HG03442 (cell line): ENCODE measurements at regions not wholly inside any gene's neighbourhood (a gene's known extent, or its start where the extent isn't known, plus 50 kb on each side); places are given as distances from the start of the nearest gene placed in this dataset.
"Not testable (repeated sequence)": the region's sequence is repeated elsewhere in the genome, so short reads cannot be mapped to it uniquely, and the experiment has no call there.

Experiments
- ATAC-seq: cut with Tn5 transposase; IDR thresholded peaks from one replicate; pipeline ENCODE4 v1.9.1; 2021; ENCODE audit warnings: mild to moderate bottlenecking, moderate library complexity; ENCODE audit not compliant: unreplicated experiment

DNA sequence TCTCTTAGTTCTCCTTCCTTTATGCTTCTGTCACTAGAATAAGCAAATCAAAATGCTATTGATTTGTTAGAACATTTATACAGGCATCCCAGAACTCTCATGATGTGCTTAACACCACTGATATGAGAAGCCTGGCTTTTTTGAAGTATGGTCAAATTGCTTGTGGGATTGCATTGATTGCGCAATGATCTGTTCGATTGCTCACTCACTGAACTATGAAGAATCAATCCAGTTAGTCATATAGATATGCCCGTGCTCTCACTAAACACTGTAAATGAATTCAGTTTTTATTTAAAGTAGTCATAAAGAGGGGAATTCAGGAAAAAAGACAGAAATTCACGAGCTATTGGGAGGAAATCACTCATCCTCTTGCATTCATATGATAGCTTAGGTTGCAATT lies 1237.8 kb downstream of the SUCLG1 start:
- ATAC-seq = no peak

DNA sequence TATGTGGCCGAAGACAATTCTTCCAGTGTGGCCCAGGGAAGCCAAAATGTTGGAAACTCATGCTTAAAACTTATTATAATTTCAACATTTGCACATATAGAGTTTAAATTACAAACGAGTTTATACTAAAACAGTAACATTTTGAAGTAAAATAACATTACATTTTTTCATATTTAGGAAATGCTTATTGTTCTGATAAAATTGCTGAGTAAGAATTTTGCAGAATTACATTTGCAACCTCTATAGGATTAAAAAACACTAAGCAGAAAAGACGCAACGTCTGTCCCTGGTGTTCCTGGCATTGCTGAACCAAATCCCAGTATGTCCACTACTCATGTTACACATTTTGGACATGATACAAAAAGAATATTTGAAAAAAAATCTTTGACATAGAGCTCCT lies 1241.2 kb downstream of the SUCLG1 start:
- ATAC-seq = no peak

DNA sequence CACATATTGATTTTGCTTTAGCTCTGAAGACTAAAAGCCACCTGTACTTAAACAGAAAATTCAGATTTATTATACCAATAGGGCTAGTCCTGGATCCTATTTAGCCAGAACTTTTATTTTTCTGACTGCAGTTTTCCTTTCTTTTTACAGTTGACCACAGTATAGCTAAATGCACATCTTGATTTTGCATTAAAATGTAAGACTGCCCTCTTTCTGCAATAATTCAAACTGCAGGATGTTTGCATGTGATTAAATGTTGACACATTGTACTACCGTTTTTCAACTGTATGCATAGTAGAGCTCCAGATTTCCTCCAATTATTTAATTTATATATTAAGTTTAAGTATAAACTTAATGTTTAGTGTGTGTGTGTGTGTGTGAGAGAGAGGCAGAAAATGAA lies 1262.9 kb downstream of the SUCLG1 start:
- no peak for ATAC-seq

DNA sequence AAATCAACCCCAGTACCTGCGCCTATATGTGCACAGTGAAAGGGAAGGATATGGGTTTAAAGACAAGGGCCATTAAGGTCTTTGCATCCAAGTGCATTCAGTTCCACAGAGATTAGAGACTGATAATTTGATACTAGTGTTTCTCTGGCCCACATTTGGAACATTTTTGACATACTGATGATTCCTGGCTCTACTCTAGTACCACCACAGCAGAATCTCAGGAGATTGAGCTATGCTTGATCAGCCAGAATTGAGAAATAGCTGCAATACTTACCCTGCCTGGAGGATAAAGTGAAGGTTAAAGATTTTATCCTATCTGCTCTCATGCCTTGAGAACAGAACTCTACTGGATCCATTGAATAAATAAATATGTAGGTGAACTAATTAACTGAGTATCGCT lies 1267.8 kb downstream of the SUCLG1 start:
- ATAC-seq = no peak

DNA sequence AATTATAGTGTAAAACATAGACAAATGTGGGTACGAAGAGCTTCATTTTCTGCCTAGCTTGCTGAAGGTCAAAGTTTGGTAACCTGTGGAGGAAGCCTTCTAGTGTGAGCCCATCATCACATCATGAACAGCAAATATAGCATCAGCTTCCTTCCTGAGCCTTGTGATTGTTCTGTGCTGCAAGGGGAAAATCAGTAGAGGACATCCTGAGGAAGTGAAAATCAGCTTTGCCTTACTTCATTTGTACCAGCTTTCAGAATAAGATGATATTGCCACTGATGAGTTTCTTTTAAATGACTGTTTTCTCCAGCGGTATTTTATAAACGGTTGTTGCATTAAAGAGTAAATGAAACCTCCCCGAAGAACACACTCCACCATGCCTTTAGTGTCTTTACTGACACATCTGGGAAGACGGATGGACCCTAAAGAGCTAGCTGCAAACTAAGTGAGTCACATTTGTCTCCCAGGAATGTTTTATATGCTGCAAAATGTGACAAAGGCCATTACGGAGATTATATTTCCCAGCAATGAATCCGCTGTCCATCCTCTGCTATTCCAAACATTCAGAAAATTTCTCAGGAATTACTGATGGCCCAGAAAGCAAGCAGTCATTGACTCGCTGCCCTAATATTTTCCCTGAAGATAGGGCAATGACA lies 1272.8 kb downstream of the SUCLG1 start:
- ATAC-seq = no peak

DNA sequence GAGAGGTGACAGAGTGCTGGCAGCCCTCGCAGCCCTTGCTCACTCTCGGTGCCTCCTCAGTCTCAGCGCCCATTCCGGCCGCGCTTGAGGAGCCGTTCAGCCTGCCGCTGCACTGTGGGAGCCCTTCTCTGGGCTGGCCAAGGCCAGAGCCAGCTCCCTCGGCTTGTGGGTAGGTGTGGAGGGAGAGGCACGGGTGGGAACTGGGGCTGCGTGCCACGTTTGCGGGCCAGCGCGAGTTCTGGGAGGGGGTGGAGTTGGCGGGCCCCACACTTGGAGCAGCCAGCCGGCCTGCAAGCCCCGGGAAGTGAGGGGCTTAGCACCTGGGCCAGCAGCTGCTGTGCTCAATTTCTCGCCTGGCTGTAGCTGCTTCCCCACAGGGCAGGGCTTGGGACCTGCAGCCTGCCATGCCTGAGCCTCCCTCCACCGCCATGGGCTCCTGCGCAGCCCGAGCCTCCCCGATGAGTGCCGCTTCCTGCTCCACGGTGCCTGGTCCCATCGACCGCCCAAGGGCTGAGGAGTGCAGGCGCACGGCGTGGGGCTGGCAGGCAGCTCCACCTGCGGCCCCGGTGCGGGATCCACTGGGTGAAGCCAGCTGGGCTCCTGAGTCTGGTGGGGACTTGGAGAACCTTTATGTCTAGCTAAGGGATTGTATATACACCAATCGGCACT lies 1278.1 kb downstream of the SUCLG1 start:
- ATAC-seq = not testable (repeated sequence)

DNA sequence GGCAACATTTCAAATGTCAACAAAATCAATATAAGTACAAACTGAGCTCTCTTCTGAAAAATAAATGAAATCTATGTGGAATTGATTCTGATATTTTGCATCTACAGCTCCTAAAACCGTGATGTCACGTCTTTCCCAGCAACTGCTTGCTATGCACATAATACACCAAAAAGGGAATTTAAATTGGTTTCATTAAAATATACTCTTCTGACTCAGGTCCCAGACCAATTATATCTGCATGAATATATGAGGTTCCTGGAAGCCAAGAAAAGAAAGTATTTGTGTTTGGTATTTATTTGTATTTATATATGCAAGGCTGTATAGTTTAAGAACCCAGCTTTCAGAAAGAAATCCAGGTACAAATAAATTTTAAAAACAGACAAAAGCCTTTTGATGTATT lies 1282.5 kb downstream of the SUCLG1 start:
- ATAC-seq = no peak

DNA sequence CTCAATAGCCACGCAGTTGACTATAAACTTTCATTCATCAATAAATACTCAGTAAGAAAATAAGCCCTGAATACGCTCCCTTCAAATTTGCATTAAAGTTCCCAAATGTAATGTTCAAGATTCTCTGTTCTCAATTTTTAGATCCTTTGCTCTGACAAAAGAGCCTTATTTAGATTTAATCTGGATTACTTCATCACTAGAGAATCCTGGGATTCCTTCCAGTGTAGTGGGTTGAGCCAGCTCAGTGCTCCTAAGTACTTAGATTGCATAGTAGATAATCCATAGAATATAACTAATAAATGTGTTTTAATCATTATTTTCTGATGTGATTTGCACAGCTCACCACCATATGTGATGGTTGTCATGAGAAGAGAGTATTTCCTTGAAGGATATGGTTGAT lies 1286.2 kb downstream of the SUCLG1 start:
- no peak for ATAC-seq

DNA sequence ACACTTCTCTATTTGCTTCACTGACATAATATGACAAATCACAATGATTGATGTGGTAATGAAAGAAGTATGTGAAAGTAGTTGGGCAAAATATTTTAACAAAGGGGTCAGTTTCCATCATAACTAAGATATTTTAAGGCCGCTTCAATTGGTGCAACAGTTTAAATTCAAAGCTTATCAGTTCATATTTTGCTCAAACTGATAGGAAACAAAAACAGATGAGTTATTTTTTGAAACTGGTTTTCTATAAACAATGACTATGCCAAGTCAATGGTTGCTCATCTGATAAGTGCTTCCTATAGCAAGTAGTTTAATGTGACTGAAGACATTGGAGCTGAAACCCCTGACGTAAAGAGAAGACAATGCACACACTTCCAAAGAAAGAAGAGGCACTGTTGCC lies 1290.7 kb downstream of the SUCLG1 start:
- ATAC-seq = no peak

DNA sequence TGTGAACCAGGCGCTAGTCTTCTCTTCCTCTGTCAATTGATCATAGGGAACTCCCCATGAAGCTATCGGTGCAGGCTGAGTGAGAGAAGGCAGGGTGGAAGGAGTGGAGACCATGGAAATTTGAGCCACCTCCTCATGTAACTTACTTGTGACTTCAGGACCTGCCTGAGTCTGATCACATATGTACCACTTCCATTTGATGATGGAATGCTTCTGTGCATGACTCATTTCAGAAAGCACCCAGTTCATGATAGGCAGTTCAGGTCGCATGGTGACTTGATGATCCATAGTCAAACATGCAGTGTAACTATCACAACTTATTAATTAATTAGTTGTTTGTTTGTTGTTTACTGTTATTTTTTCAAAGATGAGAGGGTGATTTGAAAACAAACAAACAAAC lies 1296.7 kb downstream of the SUCLG1 start:
- no peak for ATAC-seq

DNA sequence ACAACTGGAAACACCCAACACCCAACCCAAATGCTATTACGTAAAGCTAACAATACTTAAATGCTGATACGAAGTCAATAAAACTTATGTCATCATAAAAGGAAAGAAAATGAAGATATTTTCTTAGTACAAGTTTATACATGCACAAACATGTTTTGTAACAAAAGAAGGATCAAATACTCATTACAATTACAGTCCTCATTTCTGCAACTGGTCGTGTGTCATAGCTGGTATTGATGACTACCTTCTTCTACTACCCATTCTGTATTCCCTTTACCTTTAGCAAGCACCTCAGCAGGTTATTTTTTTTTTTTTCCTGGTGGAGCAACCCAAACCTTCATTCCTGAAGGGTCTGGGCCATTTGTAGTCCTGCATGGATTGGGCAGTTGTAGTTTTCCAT lies 1298.5 kb downstream of the SUCLG1 start:
- ATAC-seq = no peak

DNA sequence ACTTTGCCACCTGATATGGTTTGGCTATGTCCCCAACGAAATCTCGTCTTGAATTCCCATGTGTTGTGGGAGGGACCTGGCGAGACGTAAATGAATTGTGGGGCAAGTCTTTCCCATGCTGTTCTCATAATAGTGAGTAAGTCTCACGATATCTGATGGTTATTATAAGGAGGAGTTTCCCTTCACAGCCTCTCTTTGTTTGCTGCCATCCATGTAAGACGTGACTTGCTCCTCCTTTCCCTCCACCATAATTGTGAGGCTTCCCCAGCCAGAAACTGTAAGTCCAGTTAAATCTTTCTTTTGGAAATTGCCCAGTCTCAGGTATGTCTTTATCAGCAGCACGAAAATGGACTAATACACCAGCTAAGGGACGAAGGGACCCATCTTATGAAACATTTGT lies 1303.3 kb downstream of the SUCLG1 start:
- no peak for ATAC-seq

DNA sequence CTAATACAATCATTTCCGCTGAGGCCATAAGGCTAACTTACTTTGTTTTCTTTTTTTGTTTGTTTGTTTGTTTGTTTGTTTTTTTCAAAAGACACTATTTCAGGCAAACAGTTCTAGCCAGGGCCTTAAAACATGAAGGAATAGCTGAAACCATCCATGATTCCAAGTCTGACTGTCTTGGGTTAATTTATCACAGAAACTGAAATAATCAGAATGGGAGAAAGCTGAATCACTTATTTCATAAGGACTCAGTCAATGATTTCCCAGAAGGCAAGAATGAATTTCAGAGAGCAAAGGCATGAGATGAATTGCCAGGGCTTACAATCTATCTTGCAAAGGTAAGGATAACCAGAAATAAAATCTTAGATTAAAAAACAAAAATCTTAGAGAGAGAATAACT lies 1315.1 kb downstream of the SUCLG1 start:
- no peak for ATAC-seq

DNA sequence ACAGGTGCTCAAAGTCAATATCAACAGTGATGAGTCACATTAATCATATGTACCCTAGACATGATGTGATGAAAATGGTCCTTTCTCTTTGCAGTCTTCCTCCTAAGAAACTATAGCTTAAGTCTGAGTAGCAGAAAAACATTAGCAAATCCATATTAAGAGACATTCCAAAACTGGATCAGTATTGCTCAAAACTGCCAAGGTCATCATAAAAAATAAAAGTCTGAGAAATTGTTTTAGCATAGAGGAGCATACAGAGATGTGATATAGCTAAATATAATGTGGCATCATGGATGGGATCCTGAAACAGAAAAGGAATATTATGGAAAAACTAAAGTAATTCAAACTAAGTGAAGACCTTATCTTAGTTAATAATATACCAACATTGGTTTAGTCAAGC lies 1316.1 kb downstream of the SUCLG1 start:
- ATAC-seq = no peak

DNA sequence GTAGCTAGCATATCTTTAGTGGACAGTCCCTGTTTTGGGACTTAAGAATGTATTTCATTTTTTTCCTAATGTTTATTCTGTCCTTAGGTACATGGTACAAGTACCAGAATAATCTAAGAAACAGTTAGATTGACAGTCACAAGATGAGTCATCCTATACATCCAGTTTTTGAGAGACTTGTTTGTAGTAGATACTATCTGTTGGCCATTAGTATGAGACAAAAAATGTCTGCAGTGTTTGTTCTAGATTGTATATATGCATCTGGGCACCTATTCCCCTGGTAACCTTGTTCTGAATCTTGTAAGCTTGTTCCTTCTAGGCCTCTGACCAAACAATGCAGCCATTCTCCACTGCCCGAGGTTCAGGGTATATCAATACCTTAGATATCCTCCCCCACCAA lies 1343.5 kb downstream of the SUCLG1 start:
- ATAC-seq = no peak

DNA sequence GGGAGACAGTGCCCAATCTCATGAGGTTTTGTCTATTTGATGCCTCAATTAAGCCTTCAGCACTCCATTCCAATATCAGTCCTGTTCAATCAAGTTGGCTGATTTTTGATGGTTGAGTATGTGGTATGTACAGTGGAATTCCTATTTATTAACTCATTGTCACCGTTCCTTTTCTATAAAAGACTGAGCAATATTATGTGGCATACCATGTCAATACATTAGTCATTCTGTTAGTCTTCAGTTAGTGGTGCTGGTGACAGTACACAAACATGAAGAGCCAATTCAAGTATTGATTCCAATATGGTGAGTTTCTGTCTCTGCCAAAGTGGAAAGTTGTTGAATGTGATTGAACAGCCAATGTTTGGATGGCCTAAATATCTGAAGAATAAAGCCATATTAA lies 1343.9 kb downstream of the SUCLG1 start:
- ATAC-seq = no peak

DNA sequence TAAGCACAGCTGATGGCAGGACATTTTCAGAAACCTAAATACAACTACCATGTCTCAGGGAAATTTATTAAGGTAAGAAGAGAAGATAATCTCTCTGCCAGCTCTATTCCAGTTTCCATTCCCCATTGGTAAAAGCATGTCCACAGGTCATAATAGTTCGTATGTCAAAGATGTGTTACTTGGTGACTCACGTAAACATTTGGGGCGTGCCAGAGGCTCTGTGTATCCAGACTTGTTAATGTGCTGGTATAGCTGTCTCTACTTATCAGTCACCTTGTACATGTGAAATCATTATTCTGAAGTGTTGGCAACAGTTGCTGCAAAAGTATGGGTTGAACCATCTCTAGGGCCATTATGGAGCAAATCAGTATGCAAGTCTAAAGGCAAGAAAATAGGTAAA lies 1345.1 kb downstream of the SUCLG1 start:
- no peak for ATAC-seq

DNA sequence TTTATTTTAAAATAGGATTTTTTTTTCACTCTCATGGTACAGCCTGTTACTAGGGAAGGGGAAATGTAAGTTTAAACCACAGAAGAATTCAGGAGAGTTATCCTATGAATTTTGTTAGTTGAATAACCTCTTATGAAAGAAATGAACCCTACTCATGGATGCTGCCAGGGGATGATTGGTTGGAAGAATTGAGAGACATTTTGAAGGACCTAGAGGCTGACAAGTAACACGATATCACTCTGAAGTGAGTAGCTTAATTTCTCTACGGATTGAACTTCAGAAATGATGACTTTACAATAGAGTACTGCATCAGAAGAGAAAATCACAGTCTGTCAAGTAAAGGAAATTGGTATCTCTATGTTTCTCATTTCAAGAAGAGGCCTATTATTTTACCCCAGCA lies 1346.2 kb downstream of the SUCLG1 start:
- no peak for ATAC-seq

DNA sequence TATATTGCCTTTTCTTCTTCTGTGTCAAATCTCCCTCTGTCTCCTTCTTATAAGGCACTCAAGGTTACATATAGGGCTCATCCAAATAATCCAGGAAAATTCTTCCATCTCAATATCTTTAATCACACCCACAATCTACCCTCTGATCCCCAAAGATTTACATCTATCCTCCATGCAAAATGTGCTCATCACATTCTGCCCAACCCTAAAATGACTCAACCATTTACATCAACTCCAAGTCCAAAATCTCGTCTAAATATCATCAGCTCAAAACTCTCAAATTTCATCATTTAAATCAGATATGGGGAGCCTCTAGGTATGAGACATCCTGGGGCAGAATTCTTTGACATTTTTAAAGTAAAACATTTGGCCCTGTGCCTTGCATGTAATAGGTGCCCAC lies 1349.8 kb downstream of the SUCLG1 start:
- no peak for ATAC-seq

DNA sequence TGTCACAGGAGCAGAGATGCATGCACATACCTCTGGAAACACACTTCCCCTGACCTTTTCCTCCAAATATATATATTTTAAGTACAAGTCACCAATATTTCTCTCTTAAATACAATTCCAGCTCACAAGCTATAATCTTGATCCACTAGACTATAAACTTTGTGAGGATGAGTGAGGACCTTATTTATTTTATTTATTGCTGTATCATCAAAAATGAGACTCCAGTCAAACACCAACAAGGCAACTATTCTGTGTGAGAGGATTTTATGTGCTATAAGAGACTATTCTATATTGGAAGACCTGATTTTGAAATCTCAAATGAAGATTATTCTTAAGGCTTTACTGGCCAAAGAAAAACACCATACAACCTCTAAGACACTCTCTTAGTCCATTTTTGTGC lies 1352.2 kb downstream of the SUCLG1 start:
- ATAC-seq = no peak

DNA sequence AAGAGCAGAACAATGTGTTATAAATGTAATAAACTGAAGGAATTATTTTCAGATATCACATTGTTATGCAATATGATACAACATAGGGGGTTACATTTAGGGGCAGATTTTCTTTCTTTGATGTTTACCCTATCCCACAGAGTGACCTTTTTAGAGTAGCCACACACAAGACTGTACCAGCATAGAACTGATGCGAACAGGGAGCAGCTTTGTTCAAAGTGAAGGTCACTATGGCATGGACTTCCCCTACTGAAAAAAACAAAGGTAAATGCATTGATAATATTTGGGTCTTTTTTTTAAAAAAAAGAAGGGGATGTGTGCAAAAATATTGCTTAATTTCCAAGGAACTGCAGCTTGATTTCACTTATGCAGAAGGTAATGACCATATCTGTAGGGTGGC lies 1354.9 kb downstream of the SUCLG1 start:
- ATAC-seq = no peak

DNA sequence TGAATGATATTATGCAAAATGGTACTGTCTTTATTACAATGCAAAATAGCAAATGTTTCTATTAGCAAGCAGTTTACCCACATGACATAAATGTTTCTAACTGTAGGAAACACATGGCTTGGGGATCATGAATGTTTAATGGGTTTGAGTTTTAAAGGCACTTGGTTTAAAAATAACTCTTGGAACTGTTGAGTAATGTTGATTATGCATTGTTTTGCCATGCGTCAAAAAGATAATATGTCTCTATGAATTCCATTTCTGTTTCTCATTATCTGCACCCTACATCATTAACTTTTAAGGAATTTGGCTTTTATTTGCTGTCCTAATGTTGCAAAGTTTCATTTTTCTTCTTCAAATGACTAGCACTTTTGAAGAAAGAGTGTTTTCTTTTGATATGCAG lies 1355.5 kb downstream of the SUCLG1 start:
- no peak for ATAC-seq

DNA sequence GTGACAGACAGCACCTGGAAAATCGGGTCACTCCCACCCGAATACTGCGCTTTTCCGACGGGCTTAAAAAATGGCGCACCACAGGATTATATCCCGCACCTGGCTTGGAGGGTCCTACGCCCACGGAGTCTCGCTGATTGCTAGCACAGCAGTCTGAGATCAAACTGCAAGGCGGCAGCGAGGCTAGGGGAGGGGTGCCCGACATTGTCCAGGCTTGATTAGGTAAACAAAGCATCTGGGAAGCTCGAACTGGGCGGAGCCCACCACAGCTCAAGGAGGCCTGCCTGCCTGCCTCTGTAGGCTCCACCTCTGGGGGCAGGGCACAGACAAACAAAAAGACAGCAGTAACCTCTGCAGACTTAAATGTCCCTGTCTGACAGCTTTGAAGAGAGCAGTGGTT lies 1370.0 kb downstream of the SUCLG1 start:
- ATAC-seq = not testable (repeated sequence)
